NCI-H2081 treated with DMSO at 0.1 percent for 48 hours (cell line): ENCODE measurements at regions not wholly inside any gene's neighbourhood (a gene's known extent, or its start where the extent isn't known, plus 50 kb on each side); places are given as distances from the start of the nearest gene placed in this dataset.
A peak's percentile ranks its signal among the peaks of the same experiment; 100 is the strongest.

Experiments
- DNase-seq: peaks from one replicate; lab custom pipeline; 2025; lab: John Stamatoyannopoulos, UW

- DNase-seq = no peak
Observed at GRCh38 chr3:44020143-44020542, 221.5 kb upstream of the TOPAZ1 start.

GRCh38 chr3:44021651-44022594, 219.8 kb upstream of the TOPAZ1 start:
- no peak for DNase-seq

GRCh38 chr3:44023961-44024593, 217.6 kb upstream of the TOPAZ1 start:
- DNase-seq = no peak

DNA sequence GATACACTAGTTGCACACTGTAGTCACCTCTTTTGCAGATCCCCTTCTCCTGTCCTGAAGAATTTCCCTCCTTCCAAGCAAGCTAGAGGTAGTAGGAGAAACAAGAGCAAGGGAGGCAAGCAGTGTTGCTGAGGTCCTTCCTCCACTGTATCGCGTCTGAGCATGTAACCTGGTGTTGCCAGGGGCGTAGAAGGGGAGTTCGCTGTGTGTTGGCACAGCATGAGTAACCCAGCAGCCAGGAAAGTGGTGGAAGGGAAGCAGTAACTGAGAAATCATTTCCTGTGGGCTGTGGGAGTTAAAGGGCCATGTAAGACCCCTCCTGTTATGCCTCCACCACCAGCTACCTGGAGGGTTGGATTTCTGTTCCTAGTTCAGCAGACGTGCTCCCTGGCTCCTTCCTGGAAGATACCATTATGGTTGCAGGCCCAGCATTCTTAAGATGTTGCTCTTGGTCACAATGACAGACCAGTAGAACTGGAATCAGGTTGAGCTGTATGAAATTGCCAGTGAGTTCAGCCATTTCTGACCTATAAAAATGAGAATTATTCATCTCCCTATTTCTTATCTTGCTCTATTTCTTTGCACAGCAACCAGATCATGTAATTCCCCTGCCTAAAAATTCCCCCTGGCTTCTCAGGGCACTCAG, 215.3 kb upstream of the TOPAZ1 start:
- no peak for DNase-seq

DNA sequence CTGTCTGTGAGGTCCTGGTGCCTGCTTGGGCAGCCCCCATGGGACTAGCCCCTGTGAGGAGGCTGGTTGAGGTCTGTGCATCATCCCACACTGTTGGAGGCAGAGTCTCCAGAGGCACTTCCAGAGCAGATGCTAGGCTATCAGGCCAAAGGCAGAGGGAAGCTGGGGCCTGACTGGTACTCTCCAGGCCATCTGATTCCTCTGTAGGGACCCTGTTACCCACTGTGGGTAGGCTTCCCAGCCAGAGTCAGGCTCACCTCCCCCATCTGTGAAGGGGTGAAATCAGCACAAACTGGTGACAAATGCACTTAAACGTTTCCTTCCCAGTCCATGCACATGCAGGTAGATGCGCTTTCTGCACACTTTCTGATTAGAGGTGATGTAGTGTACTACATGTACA, 212.6 kb upstream of the TOPAZ1 start:
- no peak for DNase-seq

DNA sequence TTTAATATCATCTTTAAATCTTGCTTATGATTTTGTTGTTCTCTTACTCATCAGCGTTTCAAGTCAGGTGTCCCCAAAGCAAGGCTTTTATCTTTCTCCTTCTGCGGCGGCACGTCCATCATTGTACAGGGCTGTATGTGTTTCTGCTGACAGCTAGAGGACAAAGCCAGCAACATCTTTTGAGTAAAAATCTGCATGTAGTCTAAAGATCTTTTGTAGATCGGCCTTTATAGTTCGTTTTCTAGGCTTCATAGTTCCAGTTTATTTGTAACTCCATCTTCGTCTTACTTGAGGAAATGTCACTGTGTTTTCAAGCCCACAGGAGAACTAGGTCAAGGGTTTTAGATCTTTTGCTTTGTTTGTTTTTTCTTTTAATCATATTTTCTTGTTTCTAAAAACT, 211.4 kb upstream of the TOPAZ1 start:
- no peak for DNase-seq

- no peak for DNase-seq
Observed at GRCh38 chr3:44030687-44031305, 210.9 kb upstream of the TOPAZ1 start.

DNA sequence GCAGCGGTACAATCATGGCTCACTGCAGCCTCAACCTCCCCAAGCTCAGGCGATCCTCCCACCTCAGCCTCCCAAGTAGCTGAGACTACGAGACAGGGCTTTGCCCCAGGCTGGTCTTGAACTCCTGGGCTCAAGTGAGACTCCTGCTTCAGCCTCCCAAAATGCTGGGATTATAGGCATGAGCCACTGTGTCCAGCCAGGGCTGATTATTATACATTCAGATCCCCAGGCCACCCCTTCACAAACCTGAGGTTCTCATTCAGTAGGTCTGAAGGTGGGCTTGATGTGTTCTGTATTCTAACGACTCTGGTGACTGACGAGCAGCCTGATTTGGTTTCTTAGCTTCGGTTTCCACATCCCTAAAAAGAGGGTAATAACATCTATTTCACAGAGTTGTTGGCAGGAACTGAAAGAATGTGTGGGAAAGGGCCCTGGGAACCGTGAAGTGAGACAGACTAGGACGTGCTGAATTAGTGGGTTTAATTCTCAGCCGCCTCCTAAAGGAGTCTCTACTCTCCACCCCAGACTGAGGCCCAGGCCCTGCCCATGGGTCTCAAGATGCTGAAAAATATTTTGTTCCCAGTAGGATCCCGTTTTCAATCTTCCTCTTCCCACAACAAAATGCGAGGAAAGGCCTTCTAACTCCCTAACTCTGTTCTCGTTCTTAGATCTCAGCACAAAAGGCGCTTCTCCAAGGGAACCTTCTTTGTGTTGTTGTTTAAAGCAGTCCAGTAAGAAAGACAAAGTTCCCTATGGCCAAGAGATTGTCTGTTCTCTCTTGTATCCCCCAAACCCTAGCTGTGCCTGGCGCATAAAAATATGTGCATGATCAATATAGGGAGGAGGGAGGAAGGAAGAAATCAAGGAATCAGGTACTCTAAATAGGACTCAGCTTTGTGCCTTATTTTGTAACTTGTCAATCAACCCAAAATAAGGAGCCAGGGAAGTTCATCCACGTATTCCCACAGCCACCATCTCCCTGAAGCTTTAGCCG, 210.0 kb upstream of the TOPAZ1 start:
- DNase-seq = no peak

DNA sequence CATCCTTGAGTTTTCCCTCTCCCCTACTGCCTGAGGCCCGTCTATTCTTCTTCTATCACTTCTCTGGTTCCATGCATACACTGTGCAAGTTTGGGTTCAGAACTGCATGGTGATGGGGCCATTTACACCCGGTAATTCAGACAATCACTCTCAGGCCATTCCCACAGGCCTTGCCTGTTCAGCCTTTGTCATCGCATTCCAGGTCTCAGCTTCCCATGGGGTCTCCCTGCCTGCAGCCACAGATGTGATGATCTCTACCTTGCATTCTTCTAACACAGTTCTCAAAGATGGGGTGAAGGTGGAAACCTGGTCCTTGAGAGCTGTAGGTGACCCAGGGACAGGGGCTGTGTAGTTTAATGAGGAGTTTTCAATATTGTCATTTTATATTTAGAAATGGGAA, 209.2 kb upstream of the TOPAZ1 start:
- no peak for DNase-seq

DNA sequence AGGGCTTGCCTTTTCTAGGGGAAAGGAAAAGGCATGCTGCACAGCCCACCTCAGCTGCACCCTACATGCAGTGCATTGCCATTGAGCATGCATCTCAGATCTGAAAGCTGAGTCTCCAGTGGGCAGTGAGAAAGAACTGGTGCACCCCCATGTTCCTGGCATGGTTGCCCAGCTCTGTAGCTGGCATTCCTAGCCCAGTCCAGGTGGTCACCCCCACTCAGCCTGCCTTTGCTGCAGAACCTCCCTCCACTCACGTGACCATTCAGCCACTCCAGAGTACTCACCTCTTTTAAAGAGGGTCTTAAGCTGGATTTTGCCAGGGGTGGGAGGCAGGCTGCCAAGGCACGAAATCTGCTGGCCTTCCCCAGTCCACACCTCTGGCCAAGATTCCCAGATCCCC, 208.6 kb upstream of the TOPAZ1 start:
- no peak for DNase-seq

- no peak for DNase-seq
Observed at GRCh38 chr3:44036850-44037249, 204.8 kb upstream of the TOPAZ1 start.

- DNase-seq = no peak
Observed at GRCh38 chr3:44039006-44039405, 202.7 kb upstream of the TOPAZ1 start.

DNA sequence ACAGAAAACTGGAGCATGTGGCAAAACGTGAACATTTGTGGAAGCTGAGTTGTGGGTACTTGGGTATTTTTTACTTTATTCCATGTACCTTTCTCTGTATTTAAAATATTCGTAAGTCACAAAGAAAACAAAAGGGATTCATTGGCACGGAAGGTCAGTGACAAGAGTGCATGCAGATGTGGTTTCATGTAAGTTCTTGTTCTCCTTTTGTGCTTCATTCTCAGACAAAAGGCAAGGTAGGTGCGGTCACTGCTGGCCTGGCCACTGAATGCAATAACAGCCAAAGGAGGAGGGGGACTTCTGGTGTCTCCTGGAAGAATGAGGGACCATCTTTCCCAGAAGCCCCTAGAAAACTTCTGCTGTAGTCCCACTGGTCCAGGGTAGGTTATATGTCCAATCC, 200.0 kb upstream of the TOPAZ1 start:
- no peak for DNase-seq

GRCh38 chr3:44042772-44043171, 198.9 kb upstream of the TOPAZ1 start:
- no peak for DNase-seq

- peak; percentile 24 for DNase-seq
Observed at GRCh38 chr3:44045476-44046275, 196.0 kb upstream of the TOPAZ1 start.

- no peak for DNase-seq
Observed at GRCh38 chr3:44047796-44048195, 193.9 kb upstream of the TOPAZ1 start.

- DNase-seq = no peak
Observed at GRCh38 chr3:44048196-44048924, 193.3 kb upstream of the TOPAZ1 start.

DNA sequence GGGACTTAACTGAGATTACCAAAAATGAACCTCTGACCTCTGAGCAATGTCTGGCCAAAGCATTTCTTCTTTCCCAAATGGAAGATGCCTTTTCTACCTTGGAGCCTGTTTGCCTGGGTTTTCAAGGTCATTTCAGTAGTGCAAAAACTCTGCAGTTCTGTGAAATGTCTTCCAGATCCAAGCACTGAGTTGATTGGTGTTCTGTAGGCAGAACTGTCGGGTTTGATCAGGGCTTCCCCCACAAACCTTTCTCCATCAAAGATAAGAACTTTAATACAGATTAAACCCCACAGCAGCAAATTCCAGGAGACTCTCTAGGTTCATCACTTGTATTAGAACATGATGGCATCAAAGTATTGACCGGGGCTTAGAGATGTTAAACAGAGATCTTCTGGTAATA, 192.7 kb upstream of the TOPAZ1 start:
- no peak for DNase-seq

DNA sequence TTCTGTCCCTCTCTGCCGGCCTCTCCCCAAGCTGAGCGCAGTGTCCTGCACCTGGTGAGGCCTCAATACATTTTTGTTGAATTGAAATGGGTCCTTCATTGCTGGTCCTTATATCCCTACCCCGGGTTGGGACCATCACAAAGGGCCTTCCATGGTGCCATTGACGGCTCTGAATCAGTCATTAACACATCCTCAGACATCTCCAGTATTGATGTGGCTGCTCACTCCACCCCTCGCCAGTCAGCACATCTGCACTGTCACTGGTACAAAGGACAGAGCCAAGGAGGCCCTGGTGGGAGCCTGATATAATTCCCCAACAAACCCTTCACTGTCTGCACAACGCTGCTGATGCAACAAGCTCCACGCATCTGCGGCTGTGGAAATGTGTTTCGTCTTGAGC, 191.6 kb upstream of the TOPAZ1 start:
- no peak for DNase-seq

- DNase-seq = no peak
Observed at GRCh38 chr3:44050867-44051266, 190.8 kb upstream of the TOPAZ1 start.
